ENCODE measurements at regions not wholly inside any gene's neighbourhood (a gene's known extent, or its start where the extent isn't known, plus 50 kb on each side); places are given as distances from the start of the nearest gene placed in this dataset.
"Not testable (repeated sequence)": the region's sequence is repeated elsewhere in the genome, so short reads cannot be mapped to it uniquely, and the experiment has no call there.

- DNase-seq (ENCODE audit: low read depth, low spot score): no peak
- ChIA-PET CTCF (no interaction called here), POLR2A (no interaction called here)
- TF ChIP-seq, protein P1, sequence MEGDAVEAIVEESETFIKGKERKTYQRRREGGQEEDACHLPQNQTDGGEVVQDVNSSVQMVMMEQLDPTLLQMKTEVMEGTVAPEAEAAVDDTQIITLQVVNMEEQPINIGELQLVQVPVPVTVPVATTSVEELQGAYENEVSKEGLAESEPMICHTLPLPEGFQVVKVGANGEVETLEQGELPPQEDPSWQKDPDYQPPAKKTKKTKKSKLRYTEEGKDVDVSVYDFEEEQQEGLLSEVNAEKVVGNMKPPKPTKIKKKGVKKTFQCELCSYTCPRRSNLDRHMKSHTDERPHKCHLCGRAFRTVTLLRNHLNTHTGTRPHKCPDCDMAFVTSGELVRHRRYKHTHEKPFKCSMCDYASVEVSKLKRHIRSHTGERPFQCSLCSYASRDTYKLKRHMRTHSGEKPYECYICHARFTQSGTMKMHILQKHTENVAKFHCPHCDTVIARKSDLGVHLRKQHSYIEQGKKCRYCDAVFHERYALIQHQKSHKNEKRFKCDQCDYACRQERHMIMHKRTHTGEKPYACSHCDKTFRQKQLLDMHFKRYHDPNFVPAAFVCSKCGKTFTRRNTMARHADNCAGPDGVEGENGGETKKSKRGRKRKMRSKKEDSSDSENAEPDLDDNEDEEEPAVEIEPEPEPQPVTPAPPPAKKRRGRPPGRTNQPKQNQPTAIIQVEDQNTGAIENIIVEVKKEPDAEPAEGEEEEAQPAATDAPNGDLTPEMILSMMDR (IDR thresholded peaks at IDR 0.05; ENCODE audit: insufficient read depth, low read length, missing control alignments): no peak
- H3K4me3 ChIP-seq (ENCODE audit: low read depth, low read length): no peak overlapping the region
These were observed 130.9 kb downstream of the RELL1 start for GRCh38 chr4:37555322-37555721.

DNA sequence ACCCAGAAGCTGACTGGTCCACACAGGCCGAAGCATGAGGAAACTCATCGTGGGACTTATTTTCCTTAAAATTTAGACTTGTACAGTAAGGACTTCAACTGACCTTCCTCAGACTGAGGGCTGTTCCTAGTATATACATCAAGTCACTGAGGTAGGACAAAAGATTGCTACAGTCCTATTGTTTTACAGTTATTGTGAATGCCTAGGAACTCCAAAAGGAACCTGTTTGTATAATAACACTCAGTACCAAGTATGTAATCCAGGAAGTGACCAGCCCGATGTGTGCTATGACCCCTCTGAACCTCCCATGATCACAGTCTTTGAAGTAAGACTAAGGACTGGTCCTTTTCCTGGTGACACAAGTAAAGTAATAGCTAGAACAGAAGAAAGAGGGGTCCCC, 136.3 kb downstream of the RELL1 start:
- H3K4me3 ChIP-seq (ENCODE audit: low read depth, low read length); DNase-seq (ENCODE audit: low read depth, low spot score); POLR2A ChIA-PET: not testable (repeated sequence)
- CTCF ChIA-PET: interaction anchor here (0.7 kb wide), 1 partner anchor 24 kb away, joined by 3 read pairs; no protein-coding TSS in a partner anchor

DNA sequence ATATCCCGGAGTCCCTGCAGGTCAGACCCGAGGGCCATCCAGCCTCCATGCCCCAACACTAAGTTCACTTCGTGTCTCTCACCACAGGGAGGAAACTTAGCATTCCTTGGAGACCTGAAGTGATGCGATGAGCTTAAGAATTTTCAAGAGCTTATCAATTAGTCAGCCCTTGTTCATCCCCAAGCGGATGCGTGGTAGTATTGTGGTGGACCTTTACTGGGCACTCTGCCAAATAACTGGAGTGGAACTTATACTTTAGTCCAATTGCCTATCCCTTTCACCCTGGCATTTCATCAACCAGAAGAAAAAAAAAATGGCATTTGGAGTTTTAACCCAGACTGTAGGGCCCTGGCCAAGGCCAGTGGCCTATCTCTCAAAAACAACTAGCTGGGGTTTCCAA, 137.1 kb downstream of the RELL1 start:
- no peak overlapping the region for H3K4me3 ChIP-seq (ENCODE audit: low read depth, low read length)
- TF ChIP-seq, protein P1 (IDR thresholded peaks at IDR 0.05; ENCODE audit: insufficient read depth, low read length, missing control alignments): no peak
- CTCF ChIA-PET: no interaction called here
- POLR2A ChIA-PET: no interaction called here
- no peak for DNase-seq (ENCODE audit: low read depth, low spot score)

DNA sequence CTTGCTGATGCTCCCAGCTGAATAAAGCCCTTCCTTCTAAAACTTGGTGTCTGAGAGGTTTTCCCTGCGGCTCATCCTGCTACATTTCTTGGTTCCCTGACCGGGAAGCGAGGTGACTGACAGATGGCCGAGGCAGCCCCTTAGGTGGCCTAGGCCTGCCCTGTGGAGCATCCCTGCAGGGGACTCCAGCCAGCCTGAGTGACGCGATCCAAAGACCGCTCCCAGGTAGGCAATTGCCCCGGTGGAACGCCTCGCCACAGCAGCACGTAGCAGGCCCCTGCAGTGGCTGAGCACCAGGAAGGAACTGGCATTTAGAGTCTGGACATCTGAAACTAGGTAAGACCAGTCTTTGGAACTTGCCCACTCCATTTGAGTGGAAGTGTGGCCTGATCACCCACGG, 139.6 kb downstream of the RELL1 start:
- TF ChIP-seq, protein P1 (IDR thresholded peaks at IDR 0.05; ENCODE audit: insufficient read depth, low read length, missing control alignments): no peak
- ChIA-PET CTCF (no interaction called here), POLR2A (no interaction called here)
- no peak for DNase-seq (ENCODE audit: low read depth, low spot score)
- H3K4me3 ChIP-seq (ENCODE audit: low read depth, low read length): no peak overlapping the region

- ChIA-PET POLR2A (no interaction called here), CTCF (no interaction called here)
- TF ChIP-seq, protein P1 (IDR thresholded peaks at IDR 0.05; ENCODE audit: insufficient read depth, low read length, missing control alignments): no peak
- H3K4me3 ChIP-seq (ENCODE audit: low read depth, low read length): no peak overlapping the region
- DNase-seq (ENCODE audit: low read depth, low spot score): no peak
These were observed 143.5 kb downstream of the RELL1 start for GRCh38 chr4:37542706-37543105.

DNA sequence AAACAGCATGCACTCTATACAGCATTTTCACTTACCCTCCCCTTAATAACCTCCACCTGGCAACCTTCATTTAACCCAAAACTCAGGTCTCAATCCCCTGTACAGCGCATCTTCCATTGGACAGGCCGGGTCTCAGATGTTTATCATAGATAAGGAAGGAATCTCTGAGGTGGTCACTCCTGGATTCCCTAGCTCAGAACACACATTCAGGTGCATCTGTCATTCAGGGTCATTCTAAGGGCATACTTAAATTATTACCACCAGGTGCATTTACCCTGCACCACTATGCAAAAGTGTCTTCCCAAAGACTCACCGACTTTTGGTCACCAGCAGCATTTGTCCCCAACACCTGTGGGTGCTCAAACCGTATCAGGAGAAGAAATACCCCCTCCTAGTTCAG, 144.2 kb downstream of the RELL1 start:
- DNase-seq (ENCODE audit: low read depth, low spot score): no peak
- TF ChIP-seq, protein P1 (IDR thresholded peaks at IDR 0.05; ENCODE audit: insufficient read depth, low read length, missing control alignments): no peak
- ChIA-PET POLR2A (no interaction called here), CTCF (no interaction called here)
- no peak overlapping the region for H3K4me3 ChIP-seq (ENCODE audit: low read depth, low read length)

- no peak for DNase-seq (ENCODE audit: low read depth, low spot score)
- no peak overlapping the region for H3K4me3 ChIP-seq (ENCODE audit: low read depth, low read length)
- TF ChIP-seq, protein P1 (IDR thresholded peaks at IDR 0.05; ENCODE audit: insufficient read depth, low read length, missing control alignments): no peak
- ChIA-PET POLR2A (no interaction called here), CTCF (no interaction called here)
These were observed 145.7 kb downstream of the RELL1 start for GRCh38 chr4:37540486-37540885.
